Stomach smooth muscle (tissue), 2 donors: ENCODE measurements at regions not wholly inside any gene's neighbourhood (a gene's known extent, or its start where the extent isn't known, plus 50 kb on each side); places are given as distances from the start of the nearest gene placed in this dataset.

Experiments
- H3K27ac ChIP-seq: one replicate; pipeline ENCODE4 v1.7.0; 2013; ENCODE audit warnings: mild to moderate bottlenecking, low read length, inconsistent platforms
- H3K27me3 ChIP-seq, 2 donors: one replicate each; pipeline ENCODE4 v1.7.0; 2013; ENCODE audit warnings: low read length in 2 of 2; ENCODE audit not compliant: insufficient read depth in 2 of 2, control insufficient read depth in 1 of 2
- H3K36me3 ChIP-seq, 2 donors: one replicate each; pipeline ENCODE4 v1.7.0; 2013; ENCODE audit warnings: low read length in 2 of 2; ENCODE audit not compliant: control insufficient read depth in 2 of 2, insufficient read depth in 2 of 2
- H3K4me1 ChIP-seq: one replicate; pipeline ENCODE4 v1.7.0; 2013; ENCODE audit warnings: low read length; ENCODE audit not compliant: control insufficient read depth, insufficient read depth
- H3K4me3 ChIP-seq, 2 donors: one replicate each; pipeline ENCODE4 v1.7.0; 2013; ENCODE audit warnings: low read length in 2 of 2
- H3K9ac ChIP-seq, 2 donors: one replicate each; pipeline ENCODE4 v1.7.0; 2013; ENCODE audit warnings: low read length in 2 of 2, mild to moderate bottlenecking in 1 of 2
- H3K9me3 ChIP-seq, 2 donors: one replicate each; pipeline ENCODE4 v1.7.0; 2013; ENCODE audit warnings: low read length in 2 of 2; ENCODE audit not compliant: control insufficient read depth in 2 of 2
- donor health status: healthy.
- donor health status: Pancreatic carcinoma.

- no peak overlapping the region for H3K4me3 ChIP-seq
- no peak overlapping the region for H3K27ac ChIP-seq
- H3K36me3 ChIP-seq, result no peaks in the 10 kb centered on the region
- H3K4me1 ChIP-seq, result no peaks in the 10 kb centered on the region
- no peak overlapping the region for H3K9ac ChIP-seq
- no peaks in the 10 kb centered on the region for H3K9me3 ChIP-seq
- H3K27me3 ChIP-seq, result peaks cover 0 to 2% of the 10 kb centered on the region in 2 donors
Measured at GRCh38 chr14:98184457-98184856, 1087.5 kb downstream of the BCL11B start.

- H3K4me1 ChIP-seq, result no peaks in the 10 kb centered on the region
- H3K9me3 ChIP-seq, result no peaks in the 10 kb centered on the region
- no peaks in the 10 kb centered on the region for H3K36me3 ChIP-seq
- no peak overlapping the region for H3K27ac ChIP-seq
- no peak overlapping the region for H3K4me3 ChIP-seq
- H3K27me3 ChIP-seq, result peaks cover 0 to 2% of the 10 kb centered on the region in 2 donors
- H3K9ac ChIP-seq, result no peak overlapping the region
Measured at GRCh38 chr14:98185036-98185435, 1087.0 kb downstream of the BCL11B start.

- H3K9ac ChIP-seq, result no peak overlapping the region
- no peak overlapping the region for H3K27ac ChIP-seq
- no peaks in the 10 kb centered on the region for H3K4me1 ChIP-seq
- H3K4me3 ChIP-seq, result no peak overlapping the region
- H3K27me3 ChIP-seq, result peaks cover 0 to 2% of the 10 kb centered on the region in 2 donors
- H3K9me3 ChIP-seq, result no peaks in the 10 kb centered on the region
- no peaks in the 10 kb centered on the region for H3K36me3 ChIP-seq
Measured at GRCh38 chr14:98186140-98186539, 1085.9 kb downstream of the BCL11B start.

GRCh38 chr14:98187281-98187680 is 1084.7 kb downstream of the BCL11B start:
- Histone ChIP-seq H3K9me3 (no peaks in the 10 kb centered on the region), H3K27ac (no peak overlapping the region), H3K9ac (no peak overlapping the region), H3K4me3 (no peak overlapping the region), H3K36me3 (no peaks in the 10 kb centered on the region), H3K27me3 (peaks cover 0 to 2% of the 10 kb centered on the region in 2 donors), H3K4me1 (no peaks in the 10 kb centered on the region)

GRCh38 chr14:98189062-98189461 is 1082.9 kb downstream of the BCL11B start:
- no peaks in the 10 kb centered on the region for H3K9me3 ChIP-seq
- H3K4me3 ChIP-seq, result no peak overlapping the region
- no peak overlapping the region for H3K9ac ChIP-seq
- H3K27ac ChIP-seq, result no peak overlapping the region
- no peaks in the 10 kb centered on the region for H3K4me1 ChIP-seq
- H3K27me3 ChIP-seq, result no peaks in the 10 kb centered on the region
- H3K36me3 ChIP-seq, result no peaks in the 10 kb centered on the region

- H3K27me3 ChIP-seq, result no peaks in the 10 kb centered on the region
- H3K4me1 ChIP-seq, result no peaks in the 10 kb centered on the region
- H3K9me3 ChIP-seq, result no peaks in the 10 kb centered on the region
- H3K36me3 ChIP-seq, result no peaks in the 10 kb centered on the region
- no peak overlapping the region for H3K4me3 ChIP-seq
- no peak overlapping the region for H3K9ac ChIP-seq
- H3K27ac ChIP-seq, result no peak overlapping the region
Measured at GRCh38 chr14:98189511-98189910, 1082.5 kb downstream of the BCL11B start.

- H3K4me1 ChIP-seq, result no peaks in the 10 kb centered on the region
- H3K36me3 ChIP-seq, result no peaks in the 10 kb centered on the region
- H3K27ac ChIP-seq, result no peak overlapping the region
- no peak overlapping the region for H3K9ac ChIP-seq
- no peaks in the 10 kb centered on the region for H3K27me3 ChIP-seq
- no peak overlapping the region for H3K4me3 ChIP-seq
- no peaks in the 10 kb centered on the region for H3K9me3 ChIP-seq
Measured at GRCh38 chr14:98189944-98190343, 1082.1 kb downstream of the BCL11B start.

- H3K9me3 ChIP-seq, result no peaks in the 10 kb centered on the region
- H3K9ac ChIP-seq, result no peak overlapping the region
- H3K36me3 ChIP-seq, result no peaks in the 10 kb centered on the region
- no peaks in the 10 kb centered on the region for H3K4me1 ChIP-seq
- no peak overlapping the region for H3K27ac ChIP-seq
- no peak overlapping the region for H3K4me3 ChIP-seq
- H3K27me3 ChIP-seq, result no peaks in the 10 kb centered on the region
Measured at GRCh38 chr14:98192946-98193345, 1079.1 kb downstream of the BCL11B start.

GRCh38 chr14:98194821-98195220 is 1077.2 kb downstream of the BCL11B start:
- Histone ChIP-seq H3K27ac (no peak overlapping the region), H3K9me3 (peaks cover 0 to 2% of the 10 kb centered on the region in 2 donors), H3K4me1 (no peaks in the 10 kb centered on the region), H3K27me3 (no peaks in the 10 kb centered on the region), H3K36me3 (no peaks in the 10 kb centered on the region), H3K4me3 (no peak overlapping the region), H3K9ac (no peak overlapping the region)

GRCh38 chr14:98195256-98195655 is 1076.7 kb downstream of the BCL11B start:
- no peak overlapping the region for H3K4me3 ChIP-seq
- H3K4me1 ChIP-seq, result no peaks in the 10 kb centered on the region
- no peak overlapping the region for H3K9ac ChIP-seq
- peaks cover 0 to 2% of the 10 kb centered on the region in 2 donors for H3K9me3 ChIP-seq
- no peaks in the 10 kb centered on the region for H3K36me3 ChIP-seq
- H3K27ac ChIP-seq, result no peak overlapping the region
- no peaks in the 10 kb centered on the region for H3K27me3 ChIP-seq

- Histone ChIP-seq H3K4me1 (no peaks in the 10 kb centered on the region), H3K27me3 (peaks cover 0 to 6% of the 10 kb centered on the region in 2 donors), H3K4me3 (no peak overlapping the region), H3K27ac (no peak overlapping the region), H3K9ac (no peak overlapping the region), H3K9me3 (peaks cover 0 to 2% of the 10 kb centered on the region in 2 donors), H3K36me3 (no peaks in the 10 kb centered on the region)
Measured at GRCh38 chr14:98197933-98198332, 1074.1 kb downstream of the BCL11B start.
